IMR-90 (cell line): ENCODE measurements at regions not wholly inside any gene's neighbourhood (a gene's known extent, or its start where the extent isn't known, plus 50 kb on each side); places are given as distances from the start of the nearest gene placed in this dataset.

Source experiments
- ATAC-seq: fragments of 200-7000 bp; cut with Tn5 transposase; 2 replicates; pipeline ENCODE4 v1.9.1; 2020; ENCODE audit warnings: low read depth, mild to moderate bottlenecking, moderate library complexity
- BruUV-seq: library from RNA; stranded (reverse); fragments of 400-500 nt; replicated peaks from 2 replicates; lab custom pipeline; 2021; lab: Mats Ljungman, UMichigan
- CTCF ChIA-PET: fragments of 300-600 bp; formaldehyde crosslinking; extraction: SDS; loops from one replicate; lab custom pipeline; 2021; ENCODE audit warnings: antibody characterized with exemption; lab: Yijun Ruan, JAX
- POLR2A ChIA-PET: fragments of 300-600 bp; sonication (Branson Sonifier 250); formaldehyde crosslinking; loops from one replicate; lab custom pipeline; 2022; ENCODE audit warnings: antibody characterized with exemption; ENCODE audit not compliant: unreplicated experiment; lab: Charles Lee
- DNase-seq: peaks from one replicate; pipeline ENCODE4 v3.0.0; 2013
- H2AFZ ChIP-seq: replicated peaks from 2 replicates; pipeline ENCODE3; 2013; ENCODE audit warnings: low read length, mild to moderate bottlenecking; ENCODE audit not compliant: poor library complexity
- H2AK5ac ChIP-seq: 2 replicates; pipeline ENCODE4 v1.6.1; 2013; ENCODE audit warnings: low read depth, low read length, inconsistent platforms
- H2AK9ac ChIP-seq: replicated peaks from 2 replicates; pipeline ENCODE3; 2013; ENCODE audit warnings: mild to moderate bottlenecking, low read depth, low read length, moderate library complexity; ENCODE audit not compliant: poor library complexity
- H2BK120ac ChIP-seq: 2 replicates; pipeline ENCODE4 v1.6.1; 2013; ENCODE audit warnings: low read depth, low read length, inconsistent platforms
- H2BK15ac ChIP-seq: 3 replicates; pipeline ENCODE4 v1.6.1; 2013; ENCODE audit warnings: low read depth, low read length, inconsistent platforms
- H2BK20ac ChIP-seq: 2 replicates; pipeline ENCODE4 v1.6.1; 2013; ENCODE audit warnings: low read depth, mild to moderate bottlenecking, inconsistent platforms, low read length, moderate library complexity
- H2BK5ac ChIP-seq: 2 replicates; pipeline ENCODE4 v1.6.1; 2013; ENCODE audit warnings: mild to moderate bottlenecking, low read depth, low read length, inconsistent platforms; ENCODE audit not compliant: poor library complexity, severe bottlenecking
- H3K14ac ChIP-seq: replicated peaks from 2 replicates; pipeline ENCODE4 v1.6.1; 2013; ENCODE audit warnings: low read depth, low read length, inconsistent platforms
- H3K18ac ChIP-seq: 2 replicates; pipeline ENCODE4 v1.6.1; 2013; ENCODE audit warnings: low read depth, low read length, control low read depth
- H3K23ac ChIP-seq: 2 replicates; pipeline ENCODE4 v1.6.1; 2013; ENCODE audit warnings: low read depth, low read length, inconsistent platforms
- H3K27ac ChIP-seq: 2 replicates; pipeline ENCODE4 v1.5.1; 2013; ENCODE audit warnings: mild to moderate bottlenecking, control low read depth, low read length; ENCODE audit not compliant: insufficient read depth
- H3K27me3 ChIP-seq: 2 replicates; pipeline ENCODE4 v1.6.1; 2013; ENCODE audit warnings: low read length; ENCODE audit not compliant: control insufficient read depth, insufficient read depth
- H3K36me3 ChIP-seq: 2 replicates; pipeline ENCODE4 v1.6.1; 2013; ENCODE audit warnings: low read length, mixed read lengths; ENCODE audit not compliant: control insufficient read depth, insufficient read depth
- H3K4ac ChIP-seq: 2 replicates; pipeline ENCODE4 v1.6.1; 2013; ENCODE audit warnings: low read depth, low read length, inconsistent platforms
- H3K4me1 ChIP-seq: 2 replicates; pipeline ENCODE4 v1.6.1; 2013; ENCODE audit warnings: low read length, mixed read lengths; ENCODE audit not compliant: control insufficient read depth, insufficient read depth
- H3K4me2 ChIP-seq: 2 replicates; pipeline ENCODE4 v1.6.1; 2013; ENCODE audit warnings: low read depth, mild to moderate bottlenecking, control low read depth, low read length, moderate library complexity
- H3K4me3 ChIP-seq: 2 replicates; pipeline ENCODE4 v1.5.1; 2013; ENCODE audit warnings: low read depth, mild to moderate bottlenecking, control low read depth, low read length, moderate library complexity; ENCODE audit not compliant: insufficient read depth
- H3K56ac ChIP-seq: 2 replicates; pipeline ENCODE4 v1.6.1; 2013; ENCODE audit warnings: low read length, inconsistent platforms; ENCODE audit not compliant: insufficient read depth; ENCODE audit errors: extremely low read depth
- H3K79me1 ChIP-seq, 2 experiments: 2 replicates each; pipeline ENCODE4 v1.6.1; 2013; ENCODE audit warnings: low read length in 2 of 2, inconsistent platforms in 1 of 2, low read depth in 1 of 2
- H3K9ac ChIP-seq: 2 replicates; pipeline ENCODE4 v1.6.1; 2013; ENCODE audit warnings: low read depth, low read length, control low read depth
- H3K9me1 ChIP-seq: 2 replicates; pipeline ENCODE4 v1.6.1; 2013; ENCODE audit warnings: low read length, inconsistent platforms; ENCODE audit not compliant: insufficient read depth
- H3K9me3 ChIP-seq: 2 replicates; pipeline ENCODE4 v1.6.1; 2013; ENCODE audit warnings: low read length; ENCODE audit not compliant: control insufficient read depth, insufficient read depth
- H4K20me1 ChIP-seq: 2 replicates; pipeline ENCODE4 v1.6.1; 2013; ENCODE audit warnings: low read length, inconsistent platforms; ENCODE audit not compliant: insufficient read depth
- H4K5ac ChIP-seq: 2 replicates; pipeline ENCODE4 v1.6.1; 2013; ENCODE audit warnings: mild to moderate bottlenecking, low read depth, low read length, control low read depth
- H4K8ac ChIP-seq, 2 experiments: 2 replicates each; pipeline ENCODE4 v1.6.1; 2013; ENCODE audit warnings: low read depth in 2 of 2, low read length in 2 of 2, control low read depth in 1 of 2, inconsistent platforms in 1 of 2
- H4K91ac ChIP-seq: 2 replicates; pipeline ENCODE4 v1.6.1; 2013; ENCODE audit warnings: low read depth, low read length, inconsistent platforms; ENCODE audit not compliant: insufficient read depth
- BHLHE40 ChIP-seq: fragments of 150-350 bp; IDR thresholded peaks from 2 replicates; pipeline ENCODE4 v1.6.1; 2016; ENCODE audit warnings: mild to moderate bottlenecking, low read depth, low read length
- CHD1 ChIP-seq: IDR thresholded peaks from 2 replicates; pipeline ENCODE4 v1.6.1; 2012; ENCODE audit warnings: low read depth, low read length, improper control_type of control experiment
- MXI1 ChIP-seq: IDR thresholded peaks from 2 replicates; pipeline ENCODE4 v1.6.1; 2012; ENCODE audit warnings: low read depth, mild to moderate bottlenecking, low read length, moderate library complexity, borderline replicate concordance
- NFE2L2 ChIP-seq: fragments of 150-350 bp; IDR thresholded peaks from 2 replicates; pipeline ENCODE4 v1.6.1; 2016; ENCODE audit warnings: low read depth, mild to moderate bottlenecking, low read length
- RAD21 ChIP-seq: IDR thresholded peaks from 2 replicates; pipeline ENCODE4 v1.6.1; 2012; ENCODE audit warnings: low read length, improper control_type of control experiment
- RCOR1 ChIP-seq: IDR thresholded peaks from 2 replicates; pipeline ENCODE4 v1.6.1; 2012; ENCODE audit warnings: mild to moderate bottlenecking, low read length, improper control_type of control experiment; ENCODE audit not compliant: insufficient replicate concordance
- RFX5 ChIP-seq: IDR thresholded peaks from 2 replicates; pipeline ENCODE4 v1.8.0; 2012; ENCODE audit warnings: low read depth, mild to moderate bottlenecking, low read length, moderate library complexity
- SMC3 ChIP-seq: fragments of 150-350 bp; IDR thresholded peaks from 2 replicates; pipeline ENCODE4 v1.6.1; 2016; ENCODE audit warnings: low read depth, mild to moderate bottlenecking, antibody characterized with exemption, low read length, moderate library complexity
- USF2 ChIP-seq: fragments of 150-350 bp; IDR thresholded peaks from 2 replicates; pipeline ENCODE4 v1.6.1; 2017; ENCODE audit warnings: mild to moderate bottlenecking, antibody characterized with exemption, low read length, low read depth
- WGBS, 2 experiments: methylation state at CpG; one replicate each; pipeline versions ENCODE4 v1.1.5 to v1.1.7; 2013; ENCODE audit warnings: missing lambda C conversion rate in 2 of 2; ENCODE audit not compliant: insufficient read length in 1 of 2; ENCODE audit errors: extremely low coverage in 2 of 2; 5-methylcytosine and 5-hydroxymethylcytosine counted together
- dilution Hi-C: fragments of 300-500 bp; cut with HindIII; formaldehyde crosslinking; loops from one replicate; pipeline ENCODE4 v1.14.3; 2018; ENCODE audit warnings: low sequenced_read_pairs; ENCODE audit not compliant: unreplicated experiment
- in situ Hi-C: fragments of 300-500 bp; cut with MboI; formaldehyde crosslinking; loops from 3 replicates; pipeline ENCODE4 v1.14.3; 2019; ENCODE audit warnings: low sequenced_read_pairs, inconsistent platforms, mixed read lengths
- intact Hi-C: fragments of 100-400 bp; cut with micrococcal nuclease; formaldehyde crosslinking; loops from 2 replicates; pipeline ENCODE4 v1.10.0; 2022
- TF ChIP-seq, protein P1 (sequence below): fragments of 150-350 bp; IDR thresholded peaks from 2 replicates; pipeline ENCODE4 v1.6.1; 2016; ENCODE audit warnings: low read depth, mild to moderate bottlenecking, low read length, moderate library complexity, borderline replicate concordance

DNA sequence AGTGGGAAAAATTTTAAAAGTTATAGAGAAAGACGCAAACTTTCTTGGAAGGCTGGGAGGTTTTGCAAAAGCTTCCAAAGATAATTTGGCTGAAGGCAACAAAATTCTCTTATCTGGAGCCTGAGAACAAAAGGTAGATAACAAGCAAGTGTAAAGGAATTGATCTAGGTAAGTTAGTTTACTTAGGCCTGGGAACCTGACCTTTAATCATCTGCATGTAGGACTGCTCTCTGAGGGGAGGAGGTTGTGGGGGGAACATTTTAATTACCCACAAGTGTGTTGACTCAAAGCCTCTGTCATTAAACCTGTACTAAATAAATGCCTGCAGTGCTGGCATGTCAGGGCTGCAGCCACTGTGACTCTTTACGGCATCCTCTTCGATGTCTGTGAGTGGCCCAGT is 532.3 kb upstream of the SLITRK5 start:
- Histone ChIP-seq H3K27me3 (no peaks in the 10 kb centered on the region), H3K14ac (no peak overlapping the region), H2AFZ (no peak overlapping the region), H4K20me1 (no peaks in the 10 kb centered on the region), H3K36me3 (no peaks in the 10 kb centered on the region), H2AK5ac (no peak overlapping the region), H3K4me3 (no peak overlapping the region), H3K18ac (no peak overlapping the region), H4K91ac (no peak overlapping the region), H2BK15ac (no peak overlapping the region), H2AK9ac (no peak overlapping the region), H3K9me1 (no peaks in the 10 kb centered on the region), H3K23ac (no peak overlapping the region), H3K79me1 (no peaks in the 10 kb centered on the region), H2BK5ac (no peak overlapping the region), H4K5ac (no peak overlapping the region), H3K9ac (no peak overlapping the region), H3K4me2 (no peak overlapping the region), H3K4me1 (no peaks in the 10 kb centered on the region), H2BK120ac (no peak overlapping the region), H4K8ac (no peak overlapping the region), H3K4ac (no peak overlapping the region), H3K27ac (no peak overlapping the region), H3K56ac (no peak overlapping the region), H3K9me3 (no peaks in the 10 kb centered on the region), H2BK20ac (no peak overlapping the region)
- TF ChIP-seq MXI1: no peak
- no peak for TF ChIP-seq RAD21
- TF ChIP-seq BHLHE40: no peak
- no peak for TF ChIP-seq SMC3
- TF ChIP-seq RFX5: no peak
- TF ChIP-seq RCOR1: no peak
- TF ChIP-seq USF2: no peak
- TF ChIP-seq CHD1: no peak
- TF ChIP-seq NFE2L2: no peak
- TF ChIP-seq, protein P1, sequence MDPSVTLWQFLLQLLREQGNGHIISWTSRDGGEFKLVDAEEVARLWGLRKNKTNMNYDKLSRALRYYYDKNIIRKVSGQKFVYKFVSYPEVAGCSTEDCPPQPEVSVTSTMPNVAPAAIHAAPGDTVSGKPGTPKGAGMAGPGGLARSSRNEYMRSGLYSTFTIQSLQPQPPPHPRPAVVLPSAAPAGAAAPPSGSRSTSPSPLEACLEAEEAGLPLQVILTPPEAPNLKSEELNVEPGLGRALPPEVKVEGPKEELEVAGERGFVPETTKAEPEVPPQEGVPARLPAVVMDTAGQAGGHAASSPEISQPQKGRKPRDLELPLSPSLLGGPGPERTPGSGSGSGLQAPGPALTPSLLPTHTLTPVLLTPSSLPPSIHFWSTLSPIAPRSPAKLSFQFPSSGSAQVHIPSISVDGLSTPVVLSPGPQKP: no peak
- 100% methylated on average over 3 of the region's 3 CpGs; no CpG with 5 or more reads in 1 of the 2 experiments for WGBS, 2 experiments
- dilution Hi-C loops: no loop called here
- in situ Hi-C loops: no loop called here
- CTCF ChIA-PET: interaction anchor here (1.1 kb wide), 1 partner anchor 10 kb away, joined by 4 read pairs; no protein-coding TSS in a partner anchor
- intact Hi-C loops: no loop called here
- ATAC-seq (no peak), DNase-seq (no peak)
- POLR2A ChIA-PET: no interaction called here
- BruUV-seq: no TSS peak
